Suprapubic skin (tissue), 3 donors: ENCODE measurements at regions not wholly inside any gene's neighbourhood (a gene's known extent, or its start where the extent isn't known, plus 50 kb on each side); places are given as distances from the start of the nearest gene placed in this dataset.
"Not testable (repeated sequence)": the region's sequence is repeated elsewhere in the genome, so short reads cannot be mapped to it uniquely, and the experiment has no call there.

ENCODE experiments used
- EP300 ChIP-seq: sonication (generic); formaldehyde crosslinking; IDR thresholded peaks from one replicate; pipeline ENCODE4 v1.6.1; 2017; ENCODE audit warnings: antibody characterized with exemption
- POLR2A ChIP-seq, 2 donors: fragments of 450-650 bp; IDR thresholded peaks; one replicate each; pipeline ENCODE4 v1.6.1; 2017; ENCODE audit warnings: antibody characterized with exemption in 2 of 2, mild to moderate bottlenecking in 2 of 2, moderate library complexity in 2 of 2
- TF ChIP-seq, protein P1 (sequence below), 2 donors: fragments of 200-600 bp in 1 of 2; fragments of 450-650 bp in 1 of 2; sonication (generic) in 1 of 2; IDR thresholded peaks; one replicate each; pipeline ENCODE4 v1.5.1; 2016 to 2019; ENCODE audit warnings: antibody characterized with exemption in 2 of 2, mild to moderate bottlenecking in 1 of 2, moderate library complexity in 1 of 2

DNA sequence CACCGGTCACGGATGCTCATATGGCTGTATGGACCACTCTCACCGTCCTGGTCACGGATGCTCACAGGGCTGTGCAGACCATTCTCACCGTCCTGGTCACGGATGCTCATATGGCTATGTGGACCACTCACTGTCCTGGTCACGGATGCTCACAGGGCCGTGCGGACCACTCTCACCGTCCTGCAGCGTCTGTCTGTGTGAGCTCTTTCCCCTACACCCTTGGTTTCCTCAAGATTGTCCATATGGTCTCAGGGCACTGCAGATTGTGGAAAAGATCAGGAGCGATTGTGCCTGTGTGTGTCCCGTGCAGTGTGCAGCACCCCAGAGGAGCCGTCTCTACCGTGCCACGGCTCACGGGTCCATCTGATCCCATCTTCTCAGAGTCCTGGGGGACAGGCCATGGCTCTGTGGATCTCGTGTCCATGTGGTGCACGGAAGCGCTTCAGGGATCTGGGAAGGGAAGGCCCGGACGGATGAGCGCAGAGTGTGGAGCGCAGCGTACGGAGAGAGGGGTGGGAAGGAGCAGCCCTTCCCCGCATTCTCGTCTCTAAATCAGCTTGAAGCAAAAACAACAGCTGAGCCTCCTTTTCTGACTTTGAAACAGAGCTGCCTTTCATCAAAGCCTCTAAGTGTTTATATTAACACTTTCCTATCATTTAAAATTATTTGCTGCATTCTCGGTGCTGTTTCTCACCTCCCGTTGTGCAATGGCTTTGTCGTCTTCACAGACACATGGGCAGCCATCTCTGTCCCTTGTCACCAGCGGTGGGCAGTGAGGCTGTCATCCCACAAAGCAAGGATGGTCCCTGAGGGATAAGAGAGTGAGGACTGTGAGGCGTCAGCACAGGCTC lies 208.0 kb downstream of the BANP start:
- TF ChIP-seq, protein P1, sequence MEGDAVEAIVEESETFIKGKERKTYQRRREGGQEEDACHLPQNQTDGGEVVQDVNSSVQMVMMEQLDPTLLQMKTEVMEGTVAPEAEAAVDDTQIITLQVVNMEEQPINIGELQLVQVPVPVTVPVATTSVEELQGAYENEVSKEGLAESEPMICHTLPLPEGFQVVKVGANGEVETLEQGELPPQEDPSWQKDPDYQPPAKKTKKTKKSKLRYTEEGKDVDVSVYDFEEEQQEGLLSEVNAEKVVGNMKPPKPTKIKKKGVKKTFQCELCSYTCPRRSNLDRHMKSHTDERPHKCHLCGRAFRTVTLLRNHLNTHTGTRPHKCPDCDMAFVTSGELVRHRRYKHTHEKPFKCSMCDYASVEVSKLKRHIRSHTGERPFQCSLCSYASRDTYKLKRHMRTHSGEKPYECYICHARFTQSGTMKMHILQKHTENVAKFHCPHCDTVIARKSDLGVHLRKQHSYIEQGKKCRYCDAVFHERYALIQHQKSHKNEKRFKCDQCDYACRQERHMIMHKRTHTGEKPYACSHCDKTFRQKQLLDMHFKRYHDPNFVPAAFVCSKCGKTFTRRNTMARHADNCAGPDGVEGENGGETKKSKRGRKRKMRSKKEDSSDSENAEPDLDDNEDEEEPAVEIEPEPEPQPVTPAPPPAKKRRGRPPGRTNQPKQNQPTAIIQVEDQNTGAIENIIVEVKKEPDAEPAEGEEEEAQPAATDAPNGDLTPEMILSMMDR (IDR thresholded peaks at IDR 0.05): not testable (repeated sequence)
- not testable (repeated sequence) for TF ChIP-seq POLR2A (IDR thresholded peaks at IDR 0.05); EP300
